Kidney (tissue), 13 donors: ENCODE measurements at regions not wholly inside any gene's neighbourhood (a gene's known extent, or its start where the extent isn't known, plus 50 kb on each side); places are given as distances from the start of the nearest gene placed in this dataset.

Experiments used
- DNase-seq, 5 donors: peaks; one replicate each; pipeline ENCODE4 v3.0.0-alpha.2; 2013 to 2020
- FAIRE-seq: peaks from 2 replicates; lab custom pipeline; 2012; peaks lifted over from hg19 to GRCh38; lab: Jason Lieb, UNC
- H3K27ac ChIP-seq, 2 donors: one replicate each; pipeline ENCODE4 v1.7.0; 2013; ENCODE audit warnings: low read depth in 2 of 2, low read length in 2 of 2, inconsistent platforms in 1 of 2
- H3K27me3 ChIP-seq: one replicate; pipeline ENCODE4 v1.7.1; 2013; ENCODE audit warnings: low read length, inconsistent platforms; ENCODE audit not compliant: control insufficient read depth, insufficient read depth
- H3K36me3 ChIP-seq, 3 donors: one replicate each; pipeline versions ENCODE4 v1.7.0 to v1.7.1; 2013; ENCODE audit warnings: low read length in 3 of 3, control low read depth in 1 of 3, inconsistent platforms in 1 of 3; ENCODE audit not compliant: insufficient read depth in 3 of 3, control insufficient read depth in 2 of 3
- H3K4me1 ChIP-seq, 3 donors: one replicate each; pipeline versions ENCODE4 v1.7.0 to v1.7.1; 2013; ENCODE audit warnings: low read length in 3 of 3, inconsistent platforms in 1 of 3, low read depth in 1 of 3; ENCODE audit not compliant: control insufficient read depth in 2 of 3, insufficient read depth in 2 of 3
- H3K4me3 ChIP-seq, 3 donors: one replicate each; pipeline versions ENCODE4 v1.7.0 to v1.8.1; 2013; ENCODE audit warnings: low read length in 3 of 3, control low read depth in 1 of 3, inconsistent platforms in 1 of 3
- H3K9ac ChIP-seq, 3 donors: one replicate each; pipeline versions ENCODE4 v1.7.0 to v1.7.1; 2013; ENCODE audit warnings: low read length in 3 of 3, control low read depth in 1 of 3, inconsistent platforms in 1 of 3
- H3K9me3 ChIP-seq, 3 donors: one replicate each; pipeline versions ENCODE4 v1.7.0 to v1.7.1; 2013; ENCODE audit warnings: low read length in 3 of 3, control low read depth in 1 of 3, inconsistent platforms in 1 of 3; ENCODE audit not compliant: control insufficient read depth in 2 of 3, insufficient read depth in 1 of 3
- CTCF ChIP-seq: IDR thresholded peaks from 3 replicates; pipeline ENCODE4 v1.5.1; 2012; ENCODE audit warnings: mild to moderate bottlenecking, moderate library complexity, borderline replicate concordance; ENCODE audit not compliant: insufficient read depth; ENCODE audit errors: extremely low read depth
- intact Hi-C: fragments of 100-400 bp; cut with DNase I; formaldehyde crosslinking; loops from one replicate; pipeline ENCODE4 v1.11.1; 2022
- donor health status: control.
- donor health status: control.
- donor health status: control.
- donor health status: control.
- donor health status: control.
- donor health status: DM: yes; HTN: yes; CAD: no.
- donor health status: Normal renal cell carcinoma (clear cell type).

GRCh38 chr11:70506658-70506970, 108.3 kb downstream of the CTTN start:
- Histone ChIP-seq H3K9ac (no peak overlapping the region), H3K27me3 (no peaks in the 10 kb centered on the region), H3K4me1 (no peaks in the 10 kb centered on the region), H3K36me3 (no peaks in the 10 kb centered on the region), H3K9me3 (no peaks in the 10 kb centered on the region), H3K27ac (no peak overlapping the region), H3K4me3 (no peak overlapping the region)
- intact Hi-C loops, result no loop called here
- no peak for TF ChIP-seq CTCF
- FAIRE-seq, result no peak
- peak in 1 of 5 donors; percentile 36 for DNase-seq

DNA sequence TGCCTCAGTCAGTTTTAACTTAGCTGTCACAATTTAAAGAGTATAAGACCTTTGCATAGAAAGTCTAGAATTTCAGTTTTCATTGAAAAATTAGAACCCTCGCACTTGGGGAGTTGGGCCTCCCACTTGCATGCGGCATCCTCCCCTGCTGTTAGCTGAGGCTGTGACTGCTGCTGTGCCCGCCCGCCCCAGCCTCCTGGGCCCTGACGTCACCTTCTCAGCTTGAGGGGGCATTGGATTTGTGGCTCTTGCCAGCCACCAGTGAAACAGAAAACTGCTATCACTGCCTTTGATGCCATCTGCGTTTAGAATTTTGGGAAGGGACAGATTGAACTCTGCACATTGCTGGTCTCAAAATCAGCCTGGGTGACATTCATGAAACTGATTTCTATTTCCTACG, 108.7 kb downstream of the CTTN start:
- H3K27ac ChIP-seq, result no peak overlapping the region
- no peaks in the 10 kb centered on the region for H3K4me1 ChIP-seq
- intact Hi-C loops, result no loop called here
- FAIRE-seq (no peak), DNase-seq (peak in 3 of 5 donors; percentile 51 to 53 (median 52))
- TF ChIP-seq CTCF, result no peak
- no peaks in the 10 kb centered on the region for H3K36me3 ChIP-seq
- H3K9ac ChIP-seq, result no peak overlapping the region
- no peaks in the 10 kb centered on the region for H3K27me3 ChIP-seq
- no peak overlapping the region for H3K4me3 ChIP-seq
- H3K9me3 ChIP-seq, result no peaks in the 10 kb centered on the region

DNA sequence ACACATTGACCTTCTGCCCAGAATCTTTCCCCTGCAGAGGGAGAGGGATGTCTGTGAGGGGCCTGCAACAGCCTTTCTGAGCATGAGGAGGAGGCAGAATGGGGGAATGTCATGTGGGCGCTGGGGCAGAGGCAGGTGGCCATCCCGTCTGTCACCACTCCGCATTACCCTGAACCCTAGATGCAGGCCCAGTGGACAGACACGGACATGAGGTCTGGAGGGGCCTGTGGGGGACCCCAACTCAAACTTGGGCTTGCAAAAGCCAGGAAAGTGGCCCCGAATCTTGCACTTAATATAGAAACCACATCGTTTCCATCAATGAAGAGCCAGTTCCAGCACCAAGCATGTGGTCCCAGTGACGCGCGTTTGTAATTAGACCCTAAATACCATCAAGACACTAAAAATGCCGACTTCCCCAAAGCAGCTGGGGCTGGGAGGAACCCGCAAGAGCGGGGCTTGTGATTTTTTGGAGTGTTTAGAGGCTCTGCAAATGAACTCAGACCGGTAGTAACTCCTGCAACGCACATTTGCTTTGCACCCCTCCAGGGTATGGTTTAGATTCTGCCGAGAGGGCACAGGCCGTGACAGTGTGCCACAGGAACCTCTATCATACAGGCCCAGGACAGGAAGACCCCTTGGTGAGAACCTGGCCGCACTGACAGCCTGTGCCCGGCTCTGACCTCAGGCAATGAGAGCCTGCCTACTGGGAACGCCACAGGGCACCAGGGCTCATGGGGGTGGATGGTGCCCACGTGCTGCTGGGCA, 109.3 kb downstream of the CTTN start:
- DNase-seq (peak in 3 of 5 donors; percentile 14 to 47 (median 28)), FAIRE-seq (no peak)
- Histone ChIP-seq H3K27ac (no peak overlapping the region), H3K4me3 (no peak overlapping the region), H3K9ac (no peak overlapping the region), H3K4me1 (no peaks in the 10 kb centered on the region), H3K9me3 (peaks cover 0 to 3% (median 0%) of the 10 kb centered on the region in 3 donors), H3K27me3 (no peaks in the 10 kb centered on the region), H3K36me3 (no peaks in the 10 kb centered on the region)
- TF ChIP-seq CTCF, result no peak
- intact Hi-C loops, result no loop called here

DNA sequence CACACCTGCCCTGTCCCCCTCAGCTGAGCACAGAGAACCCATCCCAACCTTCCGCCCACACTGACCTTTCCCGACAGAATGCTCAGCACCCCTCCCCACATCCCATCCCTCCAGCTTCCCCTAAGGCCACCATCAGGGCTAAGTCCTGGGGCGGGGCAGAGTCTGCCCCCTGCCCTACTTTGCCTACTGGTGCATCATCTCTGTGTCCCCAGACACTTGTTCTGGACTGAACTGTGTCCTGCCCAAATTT, 109.8 kb downstream of the CTTN start:
- Histone ChIP-seq H3K27me3 (no peaks in the 10 kb centered on the region), H3K4me3 (no peak overlapping the region), H3K36me3 (no peaks in the 10 kb centered on the region), H3K9ac (no peak overlapping the region), H3K27ac (no peak overlapping the region), H3K4me1 (no peaks in the 10 kb centered on the region), H3K9me3 (peaks cover 0 to 8% (median 0%) of the 10 kb centered on the region in 3 donors)
- no peak for TF ChIP-seq CTCF
- intact Hi-C loops, result no loop called here
- FAIRE-seq, result no peak
- peak in 1 of 5 donors; percentile 49 for DNase-seq
